WTC11 (cell line): ENCODE measurements at regions not wholly inside any gene's neighbourhood (a gene's known extent, or its start where the extent isn't known, plus 50 kb on each side); places are given as distances from the start of the nearest gene placed in this dataset.

ENCODE experiments used
- ATF1 ChIP-seq: sonication (generic); formaldehyde crosslinking; IDR thresholded peaks from 2 replicates; pipeline ENCODE4 v1.8.1; 2023; ENCODE audit warnings: mild to moderate bottlenecking, moderate library complexity, missing genetic modification reagents
- CBFB ChIP-seq: sonication (generic); formaldehyde crosslinking; IDR thresholded peaks from 2 replicates; pipeline ENCODE4 v1.8.1; 2022; ENCODE audit warnings: mild to moderate bottlenecking, low read depth, missing genetic modification reagents
- CREB1 ChIP-seq: sonication (generic); formaldehyde crosslinking; IDR thresholded peaks from 2 replicates; pipeline ENCODE4 v1.8.0; 2023; ENCODE audit warnings: mild to moderate bottlenecking, missing genetic modification reagents
- ELF4 ChIP-seq: sonication (generic); formaldehyde crosslinking; IDR thresholded peaks from 2 replicates; pipeline ENCODE4 v1.8.1; 2022; ENCODE audit warnings: low read depth, mild to moderate bottlenecking, moderate library complexity, missing genetic modification reagents
- PREB ChIP-seq: sonication (generic); formaldehyde crosslinking; IDR thresholded peaks from 2 replicates; pipeline ENCODE4 v1.8.1; 2022; ENCODE audit warnings: mild to moderate bottlenecking, missing genetic modification reagents, moderate library complexity, borderline replicate concordance
- SMAD4 ChIP-seq: sonication (generic); formaldehyde crosslinking; IDR thresholded peaks from 2 replicates; pipeline ENCODE4 v1.8.0; 2022; ENCODE audit warnings: mild to moderate bottlenecking, missing genetic modification reagents
- TCF7 ChIP-seq: sonication (generic); formaldehyde crosslinking; IDR thresholded peaks from 2 replicates; pipeline ENCODE4 v1.8.0; 2022; ENCODE audit warnings: mild to moderate bottlenecking, low read depth, missing genetic modification reagents, moderate library complexity
- USF2 ChIP-seq: sonication (generic); formaldehyde crosslinking; IDR thresholded peaks from 2 replicates; pipeline ENCODE4 v1.8.1; 2023; ENCODE audit warnings: mild to moderate bottlenecking, missing genetic modification reagents, moderate library complexity
- ZNF219 ChIP-seq: sonication (generic); formaldehyde crosslinking; IDR thresholded peaks from 2 replicates; pipeline ENCODE4 v1.8.0; 2023; ENCODE audit warnings: missing genetic modification reagents, mild to moderate bottlenecking, borderline replicate concordance
- TF ChIP-seq, protein P1 (sequence below): fragments of 200-600 bp; IDR thresholded peaks from 2 replicates; pipeline ENCODE4 v1.8.0; 2022; ENCODE audit warnings: antibody characterized with exemption
- TF ChIP-seq, protein P2 (sequence below): sonication (generic); formaldehyde crosslinking; IDR thresholded peaks from 2 replicates; pipeline ENCODE4 v1.8.0; 2022; ENCODE audit warnings: mild to moderate bottlenecking, missing genetic modification reagents

DNA sequence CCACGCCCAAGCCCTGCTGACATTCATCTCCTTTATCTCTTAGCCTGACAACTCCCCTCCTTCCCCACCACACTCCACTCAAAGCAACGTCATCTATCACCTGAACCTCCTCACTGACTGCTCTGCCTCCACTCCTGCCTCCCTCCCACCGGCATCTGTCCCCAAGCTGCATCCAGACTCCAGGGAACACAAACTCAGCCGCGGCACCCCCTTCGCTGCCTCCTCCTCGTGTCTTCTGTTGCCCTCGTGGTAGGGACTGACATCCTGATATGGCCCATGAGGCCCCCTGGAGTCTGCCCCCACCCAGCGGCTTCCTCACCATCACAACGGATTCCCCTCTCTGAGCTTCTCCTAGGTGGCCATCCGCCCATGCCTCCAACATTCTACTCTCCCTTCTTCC, 101.0 kb upstream of the TAS2R1 start:
- TF ChIP-seq USF2 (CRISPR knock-in tag) (no peak), TCF7 (CRISPR knock-in tag) (no peak), ATF1 (CRISPR knock-in tag) (no peak), ZNF219 (CRISPR knock-in tag) (no peak), SMAD4 (CRISPR knock-in tag) (no peak), CBFB (CRISPR knock-in tag) (no peak), PREB (CRISPR knock-in tag) (no peak), CREB1 (CRISPR knock-in tag) (no peak), ELF4 (no peak)
- TF ChIP-seq, protein P1, sequence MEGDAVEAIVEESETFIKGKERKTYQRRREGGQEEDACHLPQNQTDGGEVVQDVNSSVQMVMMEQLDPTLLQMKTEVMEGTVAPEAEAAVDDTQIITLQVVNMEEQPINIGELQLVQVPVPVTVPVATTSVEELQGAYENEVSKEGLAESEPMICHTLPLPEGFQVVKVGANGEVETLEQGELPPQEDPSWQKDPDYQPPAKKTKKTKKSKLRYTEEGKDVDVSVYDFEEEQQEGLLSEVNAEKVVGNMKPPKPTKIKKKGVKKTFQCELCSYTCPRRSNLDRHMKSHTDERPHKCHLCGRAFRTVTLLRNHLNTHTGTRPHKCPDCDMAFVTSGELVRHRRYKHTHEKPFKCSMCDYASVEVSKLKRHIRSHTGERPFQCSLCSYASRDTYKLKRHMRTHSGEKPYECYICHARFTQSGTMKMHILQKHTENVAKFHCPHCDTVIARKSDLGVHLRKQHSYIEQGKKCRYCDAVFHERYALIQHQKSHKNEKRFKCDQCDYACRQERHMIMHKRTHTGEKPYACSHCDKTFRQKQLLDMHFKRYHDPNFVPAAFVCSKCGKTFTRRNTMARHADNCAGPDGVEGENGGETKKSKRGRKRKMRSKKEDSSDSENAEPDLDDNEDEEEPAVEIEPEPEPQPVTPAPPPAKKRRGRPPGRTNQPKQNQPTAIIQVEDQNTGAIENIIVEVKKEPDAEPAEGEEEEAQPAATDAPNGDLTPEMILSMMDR, result no peak
- TF ChIP-seq, protein P2, sequence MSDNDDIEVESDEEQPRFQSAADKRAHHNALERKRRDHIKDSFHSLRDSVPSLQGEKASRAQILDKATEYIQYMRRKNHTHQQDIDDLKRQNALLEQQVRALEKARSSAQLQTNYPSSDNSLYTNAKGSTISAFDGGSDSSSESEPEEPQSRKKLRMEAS (CRISPR knock-in tag), result no peak
